K562 (cell line): ENCODE measurements at regions not wholly inside any gene's neighbourhood (a gene's known extent, or its start where the extent isn't known, plus 50 kb on each side); places are given as distances from the start of the nearest gene placed in this dataset.

Experiments
- KHSRP ChIP-seq: fragments of 450-650 bp; IDR thresholded peaks from 2 replicates; pipeline ENCODE4 v1.6.1; 2017
- MIER1 ChIP-seq: fragments of 450-650 bp; IDR thresholded peaks from 2 replicates; pipeline ENCODE4 v1.6.1; 2016; ENCODE audit warnings: antibody characterized with exemption, mild to moderate bottlenecking, low read depth
- TF ChIP-seq, protein P1 (sequence below): fragments of 450-650 bp; IDR thresholded peaks from 2 replicates; pipeline ENCODE4 v1.6.1; 2016; ENCODE audit warnings: mild to moderate bottlenecking
- TF ChIP-seq, protein P2 (sequence below): fragments of 450-650 bp; formaldehyde crosslinking; IDR thresholded peaks from 2 replicates; pipeline ENCODE4 v1.4.0; 2020; ENCODE audit warnings: mild to moderate bottlenecking, moderate library complexity
- TF ChIP-seq, protein P3 (sequence below): sonication (generic); formaldehyde crosslinking; IDR thresholded peaks from 2 replicates; pipeline ENCODE4 v1.8.0; 2022; ENCODE audit warnings: mild to moderate bottlenecking, low read depth, missing genetic modification reagents
- TF ChIP-seq, protein P4 (sequence below): fragments of 200-600 bp; sonication (generic); IDR thresholded peaks from one replicate; pipeline ENCODE4 v1.6.1; 2012; ENCODE audit warnings: mild to moderate bottlenecking, low read depth, low read length, inconsistent platforms

DNA sequence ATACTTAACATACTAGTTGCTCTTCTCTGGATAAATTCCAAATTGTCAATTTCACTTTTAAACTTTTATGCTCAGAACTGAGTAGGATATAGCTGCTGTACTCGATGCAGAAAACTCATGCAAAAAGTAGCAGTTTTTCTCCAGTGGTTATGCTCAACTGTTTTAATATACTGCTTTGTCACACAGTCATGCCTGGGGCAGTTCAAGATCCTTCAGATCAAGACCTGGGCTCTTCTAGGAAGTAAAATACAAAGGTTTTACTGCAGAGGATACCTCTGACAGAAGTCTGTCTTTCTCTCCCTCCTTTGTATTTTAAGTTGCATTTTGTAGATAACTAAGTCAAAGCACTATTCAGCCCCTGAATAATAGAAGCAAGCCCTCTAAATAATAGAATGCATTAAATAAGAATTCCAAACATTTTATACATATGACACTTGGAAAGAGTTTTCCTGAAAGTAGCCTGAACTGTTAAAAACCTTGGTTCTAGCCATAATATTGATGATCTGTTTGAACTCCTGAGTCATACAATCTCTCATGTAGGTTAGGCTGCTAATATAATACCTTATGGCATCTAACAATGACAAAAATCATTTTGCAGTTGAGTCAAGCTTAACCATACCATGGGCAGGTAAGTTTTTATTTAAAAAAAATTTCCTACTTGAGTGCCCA is 183.3 kb upstream of the TRIB2 start (continued):
- TF ChIP-seq, protein P1, sequence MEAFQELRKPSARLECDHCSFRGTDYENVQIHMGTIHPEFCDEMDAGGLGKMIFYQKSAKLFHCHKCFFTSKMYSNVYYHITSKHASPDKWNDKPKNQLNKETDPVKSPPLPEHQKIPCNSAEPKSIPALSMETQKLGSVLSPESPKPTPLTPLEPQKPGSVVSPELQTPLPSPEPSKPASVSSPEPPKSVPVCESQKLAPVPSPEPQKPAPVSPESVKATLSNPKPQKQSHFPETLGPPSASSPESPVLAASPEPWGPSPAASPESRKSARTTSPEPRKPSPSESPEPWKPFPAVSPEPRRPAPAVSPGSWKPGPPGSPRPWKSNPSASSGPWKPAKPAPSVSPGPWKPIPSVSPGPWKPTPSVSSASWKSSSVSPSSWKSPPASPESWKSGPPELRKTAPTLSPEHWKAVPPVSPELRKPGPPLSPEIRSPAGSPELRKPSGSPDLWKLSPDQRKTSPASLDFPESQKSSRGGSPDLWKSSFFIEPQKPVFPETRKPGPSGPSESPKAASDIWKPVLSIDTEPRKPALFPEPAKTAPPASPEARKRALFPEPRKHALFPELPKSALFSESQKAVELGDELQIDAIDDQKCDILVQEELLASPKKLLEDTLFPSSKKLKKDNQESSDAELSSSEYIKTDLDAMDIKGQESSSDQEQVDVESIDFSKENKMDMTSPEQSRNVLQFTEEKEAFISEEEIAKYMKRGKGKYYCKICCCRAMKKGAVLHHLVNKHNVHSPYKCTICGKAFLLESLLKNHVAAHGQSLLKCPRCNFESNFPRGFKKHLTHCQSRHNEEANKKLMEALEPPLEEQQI, result no peak
- TF ChIP-seq, protein P2, sequence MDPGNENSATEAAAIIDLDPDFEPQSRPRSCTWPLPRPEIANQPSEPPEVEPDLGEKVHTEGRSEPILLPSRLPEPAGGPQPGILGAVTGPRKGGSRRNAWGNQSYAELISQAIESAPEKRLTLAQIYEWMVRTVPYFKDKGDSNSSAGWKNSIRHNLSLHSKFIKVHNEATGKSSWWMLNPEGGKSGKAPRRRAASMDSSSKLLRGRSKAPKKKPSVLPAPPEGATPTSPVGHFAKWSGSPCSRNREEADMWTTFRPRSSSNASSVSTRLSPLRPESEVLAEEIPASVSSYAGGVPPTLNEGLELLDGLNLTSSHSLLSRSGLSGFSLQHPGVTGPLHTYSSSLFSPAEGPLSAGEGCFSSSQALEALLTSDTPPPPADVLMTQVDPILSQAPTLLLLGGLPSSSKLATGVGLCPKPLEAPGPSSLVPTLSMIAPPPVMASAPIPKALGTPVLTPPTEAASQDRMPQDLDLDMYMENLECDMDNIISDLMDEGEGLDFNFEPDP (CRISPR knock-in tag), result no peak
- no peak for TF ChIP-seq KHSRP
- TF ChIP-seq, protein P3, sequence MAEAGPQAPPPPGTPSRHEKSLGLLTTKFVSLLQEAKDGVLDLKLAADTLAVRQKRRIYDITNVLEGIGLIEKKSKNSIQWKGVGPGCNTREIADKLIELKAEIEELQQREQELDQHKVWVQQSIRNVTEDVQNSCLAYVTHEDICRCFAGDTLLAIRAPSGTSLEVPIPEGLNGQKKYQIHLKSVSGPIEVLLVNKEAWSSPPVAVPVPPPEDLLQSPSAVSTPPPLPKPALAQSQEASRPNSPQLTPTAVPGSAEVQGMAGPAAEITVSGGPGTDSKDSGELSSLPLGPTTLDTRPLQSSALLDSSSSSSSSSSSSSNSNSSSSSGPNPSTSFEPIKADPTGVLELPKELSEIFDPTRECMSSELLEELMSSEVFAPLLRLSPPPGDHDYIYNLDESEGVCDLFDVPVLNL (CRISPR knock-in tag), result no peak
- TF ChIP-seq, protein P4, sequence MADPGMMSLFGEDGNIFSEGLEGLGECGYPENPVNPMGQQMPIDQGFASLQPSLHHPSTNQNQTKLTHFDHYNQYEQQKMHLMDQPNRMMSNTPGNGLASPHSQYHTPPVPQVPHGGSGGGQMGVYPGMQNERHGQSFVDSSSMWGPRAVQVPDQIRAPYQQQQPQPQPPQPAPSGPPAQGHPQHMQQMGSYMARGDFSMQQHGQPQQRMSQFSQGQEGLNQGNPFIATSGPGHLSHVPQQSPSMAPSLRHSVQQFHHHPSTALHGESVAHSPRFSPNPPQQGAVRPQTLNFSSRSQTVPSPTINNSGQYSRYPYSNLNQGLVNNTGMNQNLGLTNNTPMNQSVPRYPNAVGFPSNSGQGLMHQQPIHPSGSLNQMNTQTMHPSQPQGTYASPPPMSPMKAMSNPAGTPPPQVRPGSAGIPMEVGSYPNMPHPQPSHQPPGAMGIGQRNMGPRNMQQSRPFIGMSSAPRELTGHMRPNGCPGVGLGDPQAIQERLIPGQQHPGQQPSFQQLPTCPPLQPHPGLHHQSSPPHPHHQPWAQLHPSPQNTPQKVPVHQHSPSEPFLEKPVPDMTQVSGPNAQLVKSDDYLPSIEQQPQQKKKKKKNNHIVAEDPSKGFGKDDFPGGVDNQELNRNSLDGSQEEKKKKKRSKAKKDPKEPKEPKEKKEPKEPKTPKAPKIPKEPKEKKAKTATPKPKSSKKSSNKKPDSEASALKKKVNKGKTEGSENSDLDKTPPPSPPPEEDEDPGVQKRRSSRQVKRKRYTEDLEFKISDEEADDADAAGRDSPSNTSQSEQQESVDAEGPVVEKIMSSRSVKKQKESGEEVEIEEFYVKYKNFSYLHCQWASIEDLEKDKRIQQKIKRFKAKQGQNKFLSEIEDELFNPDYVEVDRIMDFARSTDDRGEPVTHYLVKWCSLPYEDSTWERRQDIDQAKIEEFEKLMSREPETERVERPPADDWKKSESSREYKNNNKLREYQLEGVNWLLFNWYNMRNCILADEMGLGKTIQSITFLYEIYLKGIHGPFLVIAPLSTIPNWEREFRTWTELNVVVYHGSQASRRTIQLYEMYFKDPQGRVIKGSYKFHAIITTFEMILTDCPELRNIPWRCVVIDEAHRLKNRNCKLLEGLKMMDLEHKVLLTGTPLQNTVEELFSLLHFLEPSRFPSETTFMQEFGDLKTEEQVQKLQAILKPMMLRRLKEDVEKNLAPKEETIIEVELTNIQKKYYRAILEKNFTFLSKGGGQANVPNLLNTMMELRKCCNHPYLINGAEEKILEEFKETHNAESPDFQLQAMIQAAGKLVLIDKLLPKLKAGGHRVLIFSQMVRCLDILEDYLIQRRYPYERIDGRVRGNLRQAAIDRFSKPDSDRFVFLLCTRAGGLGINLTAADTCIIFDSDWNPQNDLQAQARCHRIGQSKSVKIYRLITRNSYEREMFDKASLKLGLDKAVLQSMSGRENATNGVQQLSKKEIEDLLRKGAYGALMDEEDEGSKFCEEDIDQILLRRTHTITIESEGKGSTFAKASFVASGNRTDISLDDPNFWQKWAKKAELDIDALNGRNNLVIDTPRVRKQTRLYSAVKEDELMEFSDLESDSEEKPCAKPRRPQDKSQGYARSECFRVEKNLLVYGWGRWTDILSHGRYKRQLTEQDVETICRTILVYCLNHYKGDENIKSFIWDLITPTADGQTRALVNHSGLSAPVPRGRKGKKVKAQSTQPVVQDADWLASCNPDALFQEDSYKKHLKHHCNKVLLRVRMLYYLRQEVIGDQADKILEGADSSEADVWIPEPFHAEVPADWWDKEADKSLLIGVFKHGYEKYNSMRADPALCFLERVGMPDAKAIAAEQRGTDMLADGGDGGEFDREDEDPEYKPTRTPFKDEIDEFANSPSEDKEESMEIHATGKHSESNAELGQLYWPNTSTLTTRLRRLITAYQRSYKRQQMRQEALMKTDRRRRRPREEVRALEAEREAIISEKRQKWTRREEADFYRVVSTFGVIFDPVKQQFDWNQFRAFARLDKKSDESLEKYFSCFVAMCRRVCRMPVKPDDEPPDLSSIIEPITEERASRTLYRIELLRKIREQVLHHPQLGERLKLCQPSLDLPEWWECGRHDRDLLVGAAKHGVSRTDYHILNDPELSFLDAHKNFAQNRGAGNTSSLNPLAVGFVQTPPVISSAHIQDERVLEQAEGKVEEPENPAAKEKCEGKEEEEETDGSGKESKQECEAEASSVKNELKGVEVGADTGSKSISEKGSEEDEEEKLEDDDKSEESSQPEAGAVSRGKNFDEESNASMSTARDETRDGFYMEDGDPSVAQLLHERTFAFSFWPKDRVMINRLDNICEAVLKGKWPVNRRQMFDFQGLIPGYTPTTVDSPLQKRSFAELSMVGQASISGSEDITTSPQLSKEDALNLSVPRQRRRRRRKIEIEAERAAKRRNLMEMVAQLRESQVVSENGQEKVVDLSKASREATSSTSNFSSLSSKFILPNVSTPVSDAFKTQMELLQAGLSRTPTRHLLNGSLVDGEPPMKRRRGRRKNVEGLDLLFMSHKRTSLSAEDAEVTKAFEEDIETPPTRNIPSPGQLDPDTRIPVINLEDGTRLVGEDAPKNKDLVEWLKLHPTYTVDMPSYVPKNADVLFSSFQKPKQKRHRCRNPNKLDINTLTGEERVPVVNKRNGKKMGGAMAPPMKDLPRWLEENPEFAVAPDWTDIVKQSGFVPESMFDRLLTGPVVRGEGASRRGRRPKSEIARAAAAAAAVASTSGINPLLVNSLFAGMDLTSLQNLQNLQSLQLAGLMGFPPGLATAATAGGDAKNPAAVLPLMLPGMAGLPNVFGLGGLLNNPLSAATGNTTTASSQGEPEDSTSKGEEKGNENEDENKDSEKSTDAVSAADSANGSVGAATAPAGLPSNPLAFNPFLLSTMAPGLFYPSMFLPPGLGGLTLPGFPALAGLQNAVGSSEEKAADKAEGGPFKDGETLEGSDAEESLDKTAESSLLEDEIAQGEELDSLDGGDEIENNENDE, result no peak
- no peak for TF ChIP-seq MIER1
